GM21717 (cell line): ENCODE measurements at regions not wholly inside any gene's neighbourhood (a gene's known extent, or its start where the extent isn't known, plus 50 kb on each side); places are given as distances from the start of the nearest gene placed in this dataset.

ENCODE experiments used
- ATAC-seq: cut with Tn5 transposase; IDR thresholded peaks from one replicate; pipeline ENCODE4 v1.9.1; 2021; ENCODE audit warnings: mild to moderate bottlenecking, moderate library complexity; ENCODE audit not compliant: unreplicated experiment

DNA sequence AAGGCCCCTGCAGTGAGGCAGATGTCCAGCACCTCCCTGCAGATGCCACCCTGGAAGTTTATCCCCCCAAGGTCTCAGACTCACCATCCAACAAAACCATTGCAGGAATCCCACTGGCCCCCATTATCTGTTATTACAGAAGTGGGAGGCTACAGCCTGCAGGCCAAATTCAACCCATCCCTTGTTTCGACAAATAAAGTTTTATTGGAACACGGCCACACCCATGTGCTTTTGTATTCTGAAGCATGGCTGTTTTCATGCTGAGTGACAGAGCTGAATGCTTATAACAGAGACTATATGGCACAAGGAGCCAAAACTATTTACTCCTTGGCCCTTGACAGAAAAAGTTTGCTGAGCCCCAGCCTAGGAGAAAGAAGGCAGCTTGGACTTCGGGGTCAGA, 428.8 kb downstream of the CDK5RAP2 start:
- no peak for ATAC-seq

DNA sequence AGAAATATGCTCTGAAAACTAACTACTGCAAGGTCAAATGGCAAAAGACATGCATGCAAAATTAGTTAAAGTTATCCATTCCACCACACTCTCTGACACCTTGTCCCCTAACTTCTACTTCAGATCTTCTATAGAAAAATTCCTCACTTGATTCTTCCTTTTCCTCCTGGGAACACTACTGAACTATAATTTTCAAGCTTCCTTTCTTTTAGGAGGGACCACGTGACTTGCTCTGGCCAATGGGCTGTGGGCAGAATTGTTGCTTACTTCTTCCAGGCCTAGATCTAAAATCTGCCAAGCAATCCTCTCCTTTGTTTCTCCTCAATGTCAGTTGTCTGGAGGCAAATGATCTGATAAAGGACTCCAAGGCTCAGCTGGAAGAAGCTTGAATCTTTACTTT, 441.0 kb downstream of the CDK5RAP2 start:
- ATAC-seq = no peak

DNA sequence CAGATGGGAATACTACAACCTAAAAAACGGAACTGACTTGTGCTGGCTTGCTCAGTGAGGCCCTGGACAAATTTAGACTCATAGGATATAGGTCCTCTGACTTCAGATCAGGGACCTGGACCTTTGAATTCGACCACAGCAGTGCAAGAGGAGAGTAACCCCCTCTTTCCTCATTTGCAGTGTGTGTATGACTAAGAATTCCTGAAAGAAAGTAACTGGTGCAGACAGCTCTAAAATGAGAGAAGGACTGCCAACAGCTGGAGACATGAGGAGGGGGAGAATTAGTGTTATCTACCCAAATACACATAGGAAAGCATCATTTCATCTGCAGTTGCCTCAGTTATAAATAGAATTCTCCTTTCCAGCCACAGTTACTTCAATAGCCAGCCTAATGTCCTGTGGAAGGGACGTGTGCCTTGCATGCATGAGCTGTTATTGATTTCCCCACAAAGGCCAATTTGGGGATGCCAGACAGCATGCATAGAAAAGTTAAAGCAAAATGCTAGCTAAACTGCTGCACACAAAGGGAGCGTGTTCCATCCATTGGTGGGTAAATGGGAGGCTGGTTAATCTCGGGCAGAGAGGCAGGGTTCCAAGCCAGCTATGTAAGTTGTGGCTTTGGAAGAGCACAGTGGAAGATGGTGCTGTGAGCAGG, 442.7 kb downstream of the CDK5RAP2 start:
- ATAC-seq = no peak

DNA sequence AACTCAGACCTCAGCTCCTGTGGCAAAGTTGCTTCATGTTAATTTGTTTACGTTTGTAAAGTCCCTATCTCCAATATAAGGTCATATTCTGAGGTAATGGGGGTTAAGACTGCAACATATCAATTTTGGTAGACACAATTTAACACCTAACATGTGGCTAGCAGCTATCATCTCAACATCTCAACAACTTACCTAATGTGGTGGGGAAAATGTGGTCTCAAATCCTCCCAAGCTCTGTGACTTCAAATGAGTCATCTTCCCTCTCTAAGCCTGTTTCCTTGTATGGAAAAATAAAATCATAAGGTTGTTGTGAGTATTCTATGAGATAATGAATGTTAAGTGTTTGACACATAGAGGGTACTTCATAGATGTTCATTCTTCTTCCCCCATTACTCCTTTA, 443.3 kb downstream of the CDK5RAP2 start:
- ATAC-seq = no peak

DNA sequence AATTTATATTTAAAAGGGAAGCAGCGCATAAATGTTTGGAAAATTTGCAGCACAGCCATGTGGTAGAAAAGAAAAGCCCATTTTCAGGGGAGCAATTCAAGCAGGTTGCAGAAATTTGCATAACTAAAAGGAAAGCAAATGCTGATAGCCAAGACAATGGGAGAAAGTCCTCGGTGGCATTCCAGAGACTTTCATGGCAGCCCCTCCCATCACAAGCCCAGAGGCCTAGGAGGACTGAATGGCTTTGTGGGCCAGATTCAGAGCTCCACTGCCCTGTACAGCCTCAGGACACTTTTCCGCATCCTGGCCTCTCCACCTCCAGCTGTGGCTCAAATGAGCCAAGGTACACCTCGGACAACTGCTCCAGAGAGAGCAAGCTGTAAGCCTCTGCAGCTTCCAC, 462.9 kb downstream of the CDK5RAP2 start:
- ATAC-seq = no peak

DNA sequence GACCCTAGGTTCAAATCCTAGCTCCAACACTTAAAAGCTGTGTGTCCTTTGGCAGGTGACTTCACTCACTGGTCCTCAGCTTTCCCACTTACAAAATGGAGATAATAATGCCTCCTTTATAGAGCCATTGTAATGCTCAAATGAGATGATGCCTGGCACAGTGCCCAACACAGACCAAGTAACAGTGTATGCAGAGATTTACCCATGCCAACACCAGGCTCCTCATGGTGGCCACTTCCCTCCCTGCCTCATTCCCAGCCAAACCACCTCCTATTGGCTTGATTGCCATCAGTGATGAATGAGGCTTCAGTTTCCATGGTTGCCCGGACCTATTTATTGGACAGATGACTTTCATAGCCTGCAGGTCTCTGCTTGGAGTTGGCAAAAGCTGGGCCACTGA, 469.4 kb downstream of the CDK5RAP2 start:
- ATAC-seq = no peak

DNA sequence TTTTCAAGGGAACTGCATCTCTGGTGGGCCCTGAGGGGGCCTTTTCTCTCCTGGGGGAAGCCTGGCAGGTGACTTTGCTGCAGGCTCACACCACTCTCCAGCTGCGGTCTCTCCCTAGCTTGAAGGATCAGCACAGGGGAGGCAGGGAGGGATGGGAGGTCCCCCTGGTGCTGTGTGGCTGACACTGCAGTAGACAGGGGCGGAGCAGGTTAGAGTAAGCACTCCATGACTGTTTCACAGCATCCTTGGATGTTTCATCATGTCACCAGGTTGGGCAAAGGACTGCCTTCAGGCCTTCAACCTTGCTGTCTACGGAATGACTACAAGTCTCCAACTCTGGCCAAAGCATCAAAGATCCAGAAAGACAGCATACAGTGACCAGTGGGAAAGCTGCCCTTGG, 470.7 kb downstream of the CDK5RAP2 start:
- ATAC-seq = no peak

DNA sequence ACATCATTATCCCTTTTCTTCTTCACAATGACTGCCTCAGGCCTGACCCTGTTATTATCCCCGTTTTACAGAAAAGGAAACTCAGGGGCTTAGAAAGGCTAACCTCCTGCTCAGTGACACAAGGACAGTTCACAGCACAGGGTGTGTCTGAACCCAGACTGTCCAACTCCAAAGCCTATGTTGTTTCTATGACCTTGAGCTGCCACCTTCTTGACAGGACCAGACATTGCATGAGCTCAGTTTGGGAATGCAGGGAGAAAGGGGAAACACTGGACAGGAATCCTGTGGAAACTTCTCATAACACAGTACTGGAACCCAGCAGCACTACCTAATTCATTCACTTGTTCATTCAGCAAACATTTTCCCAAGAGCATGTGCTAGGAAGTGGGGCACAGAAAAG, 472.8 kb downstream of the CDK5RAP2 start:
- ATAC-seq = no peak

DNA sequence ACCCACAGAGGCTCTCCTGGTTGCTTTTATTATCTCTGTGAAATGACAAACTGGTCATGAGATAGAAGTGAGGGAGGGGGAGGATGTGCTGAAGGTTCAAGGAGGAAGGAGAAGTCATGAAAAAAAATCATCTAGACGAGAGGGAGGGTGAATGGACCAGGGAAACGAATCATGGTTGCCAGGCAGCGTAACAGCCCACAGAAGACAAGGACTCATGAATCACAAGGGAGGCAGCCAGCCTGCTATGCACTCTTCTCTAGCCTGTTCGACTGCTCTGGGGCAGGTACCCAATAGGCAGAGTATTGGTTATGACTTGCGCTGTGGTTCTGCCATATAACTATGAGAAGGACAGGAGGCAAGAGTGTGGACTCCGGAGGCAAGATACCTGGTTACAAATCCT, 475.2 kb downstream of the CDK5RAP2 start:
- no peak for ATAC-seq

DNA sequence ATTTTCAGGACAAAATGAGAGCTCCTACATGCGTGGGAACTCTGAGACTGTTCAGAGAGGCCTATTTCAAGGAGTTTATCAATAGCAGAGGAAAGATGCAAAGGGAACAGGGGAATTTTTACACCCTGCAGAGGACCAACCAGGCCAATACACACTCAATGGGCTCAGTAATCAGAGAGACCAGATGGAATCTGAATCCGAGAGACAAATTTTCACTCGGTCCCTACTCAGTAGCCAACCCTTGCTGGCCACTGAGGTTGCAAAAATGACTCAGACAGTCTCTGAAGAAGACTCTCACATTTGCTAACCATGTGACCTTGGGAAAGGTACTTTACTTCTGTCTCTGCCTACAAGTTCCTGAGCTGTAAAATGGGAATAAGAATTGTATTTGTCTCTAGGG, 479.4 kb downstream of the CDK5RAP2 start:
- no peak for ATAC-seq

DNA sequence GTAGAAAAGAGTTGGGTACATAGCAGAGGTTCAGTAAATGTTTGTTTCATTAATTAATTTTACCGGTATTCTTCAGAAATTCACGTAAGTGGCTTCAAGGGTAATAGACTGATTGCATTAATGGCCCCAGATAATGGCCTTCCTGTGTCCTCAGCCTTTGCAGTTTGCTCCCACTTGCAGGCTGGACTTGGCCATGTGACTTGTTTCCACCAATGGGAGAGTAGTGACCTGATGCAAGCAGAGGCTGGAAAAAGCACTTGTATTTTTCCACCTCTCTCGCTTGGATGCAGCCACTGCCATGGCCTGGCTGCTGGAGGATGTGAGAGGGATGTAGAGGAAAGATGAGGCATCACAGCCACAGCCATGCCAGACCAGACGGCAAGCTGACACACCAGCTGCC, 480.9 kb downstream of the CDK5RAP2 start:
- no peak for ATAC-seq

DNA sequence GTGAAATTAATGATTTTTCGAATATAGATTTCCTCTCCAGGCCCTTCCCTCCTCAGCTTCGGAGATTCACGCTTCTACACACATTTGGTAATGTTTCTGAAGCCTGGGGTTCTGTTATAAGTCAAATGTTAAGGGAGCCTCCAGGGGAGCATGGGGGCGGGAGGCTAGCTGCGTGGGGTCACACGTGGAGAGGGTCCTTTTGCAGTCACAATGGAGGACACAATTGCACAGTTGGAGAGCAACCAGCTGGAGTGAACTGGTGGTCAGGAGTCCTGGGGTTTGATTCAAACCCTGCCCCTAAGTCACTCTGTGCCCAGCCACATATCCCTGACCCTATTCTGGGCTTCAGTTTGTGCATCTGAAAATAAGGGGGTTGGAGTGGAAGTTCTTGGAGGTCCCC, 481.4 kb downstream of the CDK5RAP2 start:
- ATAC-seq = no peak

DNA sequence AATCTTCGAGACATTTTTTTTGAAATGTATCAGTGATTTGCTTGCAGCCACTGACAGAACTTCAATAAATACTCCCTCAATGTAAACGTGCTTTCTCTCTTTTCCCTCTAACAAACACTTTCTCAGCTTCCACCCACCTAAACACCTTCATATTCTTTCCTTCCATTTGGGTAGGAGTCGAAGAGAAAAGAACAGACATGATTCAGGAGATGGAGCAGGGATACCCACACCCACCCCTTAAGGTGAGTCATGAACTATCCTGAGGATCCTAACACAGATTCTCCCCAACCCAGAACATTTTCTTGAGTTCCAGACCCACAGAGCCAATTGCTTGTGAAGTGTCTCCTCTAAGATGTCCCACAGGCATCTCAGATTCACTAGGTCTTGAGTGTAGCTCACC, 488.8 kb downstream of the CDK5RAP2 start:
- ATAC-seq = no peak

DNA sequence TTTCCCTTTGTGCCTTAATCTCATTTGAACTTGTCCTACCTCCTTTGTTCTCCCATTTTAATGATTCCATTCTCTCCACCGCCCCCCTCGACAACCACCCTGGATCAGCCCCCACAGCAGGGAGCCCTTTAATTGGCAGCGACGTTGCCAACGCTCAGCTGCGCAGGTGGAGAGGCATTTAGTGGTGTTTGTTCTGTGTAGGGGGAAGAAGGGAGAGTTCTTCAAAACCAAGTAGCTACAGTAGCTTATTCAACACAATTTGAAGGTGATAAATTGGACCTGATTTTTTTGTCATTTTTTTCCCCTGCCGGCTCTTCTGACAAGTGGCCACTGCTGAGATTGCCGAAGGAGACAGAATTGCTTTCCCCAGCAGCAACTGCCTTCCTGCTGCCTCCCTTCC, 499.1 kb downstream of the CDK5RAP2 start:
- ATAC-seq = no peak

DNA sequence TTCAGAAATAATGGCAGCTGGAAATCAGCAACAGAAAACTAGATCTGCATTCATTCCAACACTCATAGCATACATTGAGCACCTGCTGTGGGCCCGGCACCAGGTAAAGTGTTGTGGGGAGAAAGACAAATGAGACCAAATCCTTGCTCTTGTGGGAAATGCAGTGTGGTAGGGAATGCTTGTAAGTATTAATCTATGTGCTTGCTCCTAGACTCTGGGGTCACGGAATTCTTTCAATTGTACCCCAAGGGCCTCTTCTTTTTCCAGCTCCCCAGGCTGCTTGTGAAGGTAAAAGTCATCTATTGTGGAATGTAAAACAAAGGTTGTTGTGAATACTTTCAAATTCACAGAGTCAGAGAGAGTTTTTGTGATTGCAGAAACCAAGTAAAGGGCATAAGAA, 501.9 kb downstream of the CDK5RAP2 start:
- no peak for ATAC-seq

DNA sequence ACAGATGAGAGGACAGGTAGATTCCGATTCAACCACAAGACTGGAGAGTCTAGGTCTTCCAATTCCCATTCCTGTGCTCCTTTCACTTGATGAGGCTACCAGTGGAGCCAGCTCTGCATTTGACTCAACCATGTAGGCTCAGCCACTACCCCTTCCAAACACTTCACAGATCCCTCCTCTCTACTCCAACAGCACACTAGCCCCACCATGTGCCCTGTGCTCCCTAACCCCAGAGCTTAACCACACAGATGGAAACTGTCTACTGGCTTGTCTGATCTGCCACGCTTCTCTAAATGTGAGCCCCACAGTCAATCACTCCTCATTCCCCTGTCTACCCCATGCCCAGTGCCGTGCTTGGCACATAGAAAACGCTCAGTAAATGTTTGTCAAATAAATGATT, 508.2 kb downstream of the CDK5RAP2 start:
- no peak for ATAC-seq

DNA sequence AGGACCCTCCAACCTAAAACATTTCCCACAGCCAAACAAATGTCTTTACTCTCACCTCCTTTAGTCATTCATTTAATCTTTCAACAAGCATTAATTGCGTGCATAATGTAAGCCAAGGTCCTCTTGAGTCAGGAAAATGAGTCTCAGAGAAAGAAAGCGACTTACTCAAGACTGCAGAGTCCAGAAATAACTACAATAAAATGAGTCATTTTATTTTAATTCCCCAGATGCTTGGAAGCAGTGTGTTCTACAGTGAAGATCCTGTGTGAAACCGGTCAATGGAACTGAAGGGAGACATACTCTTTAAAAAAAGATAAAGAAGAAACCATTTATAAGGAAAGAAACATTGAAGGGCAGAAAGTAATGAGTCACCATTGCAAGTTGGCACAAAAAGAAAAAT, 513.7 kb downstream of the CDK5RAP2 start:
- no peak for ATAC-seq

DNA sequence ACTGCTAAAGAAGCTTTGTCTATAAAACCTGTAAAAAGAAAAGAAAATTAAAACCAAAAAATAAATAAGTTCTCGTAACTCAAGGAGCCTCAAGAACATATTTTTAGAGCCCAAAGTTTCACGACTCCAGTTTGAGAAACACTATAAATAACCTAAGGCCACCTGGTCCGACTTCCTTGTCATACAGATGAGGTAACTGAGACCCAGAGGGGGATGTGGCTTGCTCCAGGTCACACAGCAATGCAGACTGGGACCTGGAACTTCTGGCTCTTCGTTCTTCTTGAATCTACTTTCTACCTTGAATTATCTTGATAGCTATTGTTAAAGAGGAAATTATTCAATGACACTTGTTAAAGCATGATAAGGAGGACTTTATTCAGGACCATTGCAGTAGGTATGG, 514.8 kb downstream of the CDK5RAP2 start:
- ATAC-seq = no peak

DNA sequence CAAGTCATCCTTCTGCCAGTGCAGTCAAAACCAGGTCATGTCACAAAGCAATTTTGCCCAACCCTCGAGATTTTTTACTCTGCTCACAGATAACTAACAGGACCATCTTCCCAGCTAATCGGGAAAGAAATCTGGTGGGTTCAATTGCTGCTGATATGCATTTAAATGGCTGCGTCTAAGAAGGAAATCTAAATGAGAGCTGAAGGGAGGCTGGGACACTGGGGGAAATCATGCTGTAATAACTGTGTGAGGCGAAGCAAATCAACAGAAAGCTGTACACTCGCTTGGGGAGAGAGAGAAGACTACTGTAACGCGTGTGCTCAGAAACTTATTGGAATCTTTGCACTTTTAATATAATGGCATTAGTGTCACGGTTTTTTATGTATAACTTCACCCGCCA, 535.0 kb downstream of the CDK5RAP2 start:
- no peak for ATAC-seq

DNA sequence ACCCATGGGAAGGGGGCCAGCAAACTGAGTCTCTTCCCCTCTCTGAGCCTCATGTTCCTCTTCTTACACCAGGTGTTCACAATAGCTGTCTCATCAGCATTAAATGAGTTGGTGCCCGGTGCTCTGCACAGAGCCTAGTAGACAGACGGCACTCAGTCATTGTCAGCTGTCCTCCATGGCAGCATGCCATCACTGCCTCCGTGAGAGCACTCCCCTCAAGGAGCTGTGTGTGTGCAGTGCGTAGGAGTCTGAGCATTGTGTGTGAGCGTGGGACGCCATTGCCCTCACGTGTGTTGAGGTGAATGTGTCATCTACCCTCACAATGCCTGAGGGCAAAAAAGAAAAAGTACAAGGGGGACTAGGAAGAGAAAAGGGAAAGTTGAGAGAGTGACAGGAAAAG, 536.5 kb downstream of the CDK5RAP2 start:
- ATAC-seq = no peak

DNA sequence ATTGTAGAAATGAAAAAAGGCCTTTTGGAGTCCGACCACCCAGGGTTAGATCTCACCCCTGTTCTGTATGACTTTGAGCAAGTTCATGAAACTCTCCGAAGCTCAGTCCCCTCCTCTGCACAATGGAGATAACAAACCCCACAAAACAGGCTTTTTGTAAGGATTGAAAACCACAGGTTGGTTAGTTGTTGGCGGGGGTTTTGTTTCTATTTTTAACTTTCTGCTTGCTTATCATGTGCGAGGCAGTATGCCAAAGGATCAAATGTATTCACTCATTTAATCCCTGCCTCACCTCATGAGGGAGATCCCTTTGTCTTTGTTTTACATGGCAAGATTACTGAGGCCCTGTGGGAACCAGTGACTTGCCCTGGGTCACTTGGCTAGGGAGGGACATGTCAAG, 539.1 kb downstream of the CDK5RAP2 start:
- no peak for ATAC-seq

DNA sequence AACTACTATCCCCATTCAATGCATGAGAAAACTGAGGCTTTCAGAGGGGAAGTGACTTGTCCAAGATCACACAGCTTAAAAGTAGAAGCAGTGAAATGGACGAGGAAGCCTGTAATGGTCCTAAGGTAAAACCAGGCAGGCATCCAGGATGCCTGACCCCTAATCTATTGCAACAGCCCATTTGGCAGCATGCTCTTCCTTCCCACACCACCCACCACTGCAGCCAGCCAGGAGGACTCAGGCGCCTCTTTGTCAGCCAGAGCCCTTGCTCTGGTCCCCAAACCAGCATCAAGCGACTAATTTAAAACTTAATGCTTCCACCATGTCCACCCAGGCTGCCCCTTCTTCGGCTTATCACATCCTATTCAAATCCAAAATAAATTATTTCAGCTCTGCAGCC, 541.6 kb downstream of the CDK5RAP2 start:
- no peak for ATAC-seq

DNA sequence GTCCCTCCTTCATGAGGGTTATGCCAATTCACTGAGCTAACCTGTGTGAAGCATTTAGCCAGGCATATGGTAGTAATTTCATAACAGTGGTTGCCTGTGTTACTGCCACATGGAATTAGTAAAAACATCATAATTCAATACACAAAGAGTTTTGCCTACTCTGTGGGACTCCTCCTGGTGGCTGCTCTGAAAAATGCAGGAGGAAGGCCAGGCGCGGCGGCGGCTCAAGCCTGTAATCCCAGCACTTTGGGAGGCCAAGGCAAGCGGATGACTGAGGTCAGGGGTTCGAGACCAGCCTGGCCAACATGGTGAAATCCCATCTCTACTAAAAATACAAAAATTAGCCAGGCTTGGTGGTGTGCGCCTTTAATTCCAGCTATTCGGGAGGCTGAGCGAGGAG, 547.3 kb downstream of the CDK5RAP2 start:
- no peak for ATAC-seq

DNA sequence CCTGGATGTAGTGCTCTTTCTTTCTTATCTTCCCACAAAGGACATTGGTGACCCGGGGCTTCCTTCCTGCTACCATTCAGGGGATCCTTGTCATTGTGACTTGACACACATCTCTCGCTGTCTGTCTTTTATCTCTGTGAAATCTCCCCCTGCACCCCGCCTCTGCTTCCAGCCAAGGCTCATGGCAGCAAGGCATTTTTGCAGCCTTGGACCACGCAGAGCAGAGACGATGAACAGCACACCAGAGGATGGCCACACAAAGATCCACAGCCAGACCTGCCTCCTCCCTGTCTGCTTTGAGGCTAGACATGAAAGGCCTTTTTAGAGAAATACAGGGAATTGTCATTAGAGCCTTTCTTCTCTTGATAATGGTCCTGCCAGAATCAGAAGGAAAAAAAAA, 549.1 kb downstream of the CDK5RAP2 start:
- no peak for ATAC-seq
